Right lung (tissue), 2 donors: ENCODE measurements at regions not wholly inside any gene's neighbourhood (a gene's known extent, or its start where the extent isn't known, plus 50 kb on each side); places are given as distances from the start of the nearest gene placed in this dataset.
"Not testable (repeated sequence)": the region's sequence is repeated elsewhere in the genome, so short reads cannot be mapped to it uniquely, and the experiment has no call there.

ENCODE experiments used
- DNase-seq, 2 donors: peaks; one replicate each; pipeline ENCODE4 v3.0.0-alpha.2; 2013

DNA sequence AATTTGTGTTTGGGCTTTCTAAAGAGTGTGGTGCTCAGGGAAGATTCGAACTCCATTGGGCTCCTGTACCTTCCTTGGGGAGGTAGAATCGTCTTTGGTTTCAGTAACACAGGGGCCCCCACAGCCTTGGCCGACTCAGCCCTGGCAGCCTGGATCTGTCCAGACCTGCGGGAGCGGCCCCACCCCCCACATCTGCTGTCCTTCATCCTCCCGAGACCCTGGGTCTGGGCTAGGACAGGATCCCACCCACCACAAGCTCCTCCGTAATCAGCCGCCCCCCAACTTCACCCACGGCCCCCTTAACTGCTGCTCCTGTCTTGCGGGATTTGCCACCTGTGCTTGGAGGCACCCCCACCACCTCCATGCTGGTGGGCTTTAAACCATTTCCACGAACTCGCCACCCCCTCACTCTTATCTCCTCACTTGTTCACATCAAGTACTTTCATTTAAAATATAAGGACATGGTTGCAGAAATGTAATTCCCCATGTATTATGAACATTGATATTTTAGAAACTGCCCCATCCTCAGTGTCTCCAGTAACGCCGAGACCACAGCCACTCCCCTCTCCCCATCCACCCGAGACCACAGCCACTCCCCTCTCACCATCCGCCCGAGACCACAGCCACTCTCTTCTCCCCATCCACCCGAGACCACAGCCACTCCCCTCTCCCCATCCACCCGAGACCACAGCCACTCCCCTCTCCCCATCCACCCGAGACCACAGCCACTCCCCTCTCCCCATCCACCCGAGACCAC is 84.7 kb upstream of the SFSWAP start:
- not testable (repeated sequence) for DNase-seq

GRCh38 chr12:131627151-131628022 is 83.5 kb upstream of the SFSWAP start:
- not testable (repeated sequence) for DNase-seq

- no peak for DNase-seq
These were observed 82.7 kb upstream of the SFSWAP start for GRCh38 chr12:131628023-131628740.

DNA sequence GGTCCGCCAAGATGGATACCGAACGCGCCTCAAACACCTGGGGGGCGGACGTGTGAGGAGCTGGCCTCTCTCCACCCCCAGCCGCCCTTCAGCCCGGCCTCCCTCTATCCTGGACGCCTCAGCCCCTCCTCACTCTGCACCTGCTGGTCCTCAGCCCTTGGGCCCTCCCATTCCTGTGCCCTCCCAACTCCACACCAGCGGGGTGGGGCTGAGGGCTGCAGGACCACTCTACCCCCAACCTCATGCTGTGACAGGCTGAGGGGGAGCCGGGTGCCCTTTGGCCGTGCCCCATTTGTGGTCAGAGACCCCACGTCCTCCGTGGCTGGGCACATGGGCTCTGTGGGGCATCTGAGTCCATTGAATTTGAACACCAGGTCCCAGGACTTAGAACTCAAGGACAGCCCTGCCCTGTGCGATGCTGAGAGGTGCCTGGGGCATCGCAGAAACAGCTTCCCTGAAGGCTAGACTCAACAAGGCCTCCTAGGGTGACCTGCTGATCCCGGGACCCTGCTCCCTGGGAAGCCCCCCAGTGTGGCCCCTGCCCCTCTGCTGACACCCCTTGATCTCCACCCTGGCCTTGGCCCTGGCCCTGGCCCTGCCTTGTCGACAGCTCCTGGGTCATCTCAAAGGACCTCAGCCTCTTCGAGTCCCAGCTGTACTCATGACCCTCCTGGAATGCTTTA is 82.0 kb upstream of the SFSWAP start:
- no peak for DNase-seq

DNA sequence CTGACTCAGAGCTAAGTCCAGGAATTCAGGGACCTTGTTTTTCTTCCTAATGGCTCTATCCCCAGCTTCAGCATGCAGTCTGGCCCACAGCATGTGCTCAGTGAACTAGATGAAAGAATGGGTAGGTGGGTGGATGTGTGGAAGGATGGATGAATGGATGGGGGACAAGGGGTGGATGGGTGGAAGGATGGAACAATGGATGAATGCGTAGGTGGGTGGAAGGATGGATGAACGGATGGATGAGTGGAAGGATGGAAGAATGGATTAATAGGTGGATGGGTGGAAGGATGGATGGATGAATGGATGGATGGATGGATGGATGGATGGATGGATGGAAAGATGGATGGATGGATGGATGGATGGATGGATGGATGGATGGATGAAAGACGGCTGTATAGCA is 79.7 kb upstream of the SFSWAP start:
- DNase-seq, result no peak

DNA sequence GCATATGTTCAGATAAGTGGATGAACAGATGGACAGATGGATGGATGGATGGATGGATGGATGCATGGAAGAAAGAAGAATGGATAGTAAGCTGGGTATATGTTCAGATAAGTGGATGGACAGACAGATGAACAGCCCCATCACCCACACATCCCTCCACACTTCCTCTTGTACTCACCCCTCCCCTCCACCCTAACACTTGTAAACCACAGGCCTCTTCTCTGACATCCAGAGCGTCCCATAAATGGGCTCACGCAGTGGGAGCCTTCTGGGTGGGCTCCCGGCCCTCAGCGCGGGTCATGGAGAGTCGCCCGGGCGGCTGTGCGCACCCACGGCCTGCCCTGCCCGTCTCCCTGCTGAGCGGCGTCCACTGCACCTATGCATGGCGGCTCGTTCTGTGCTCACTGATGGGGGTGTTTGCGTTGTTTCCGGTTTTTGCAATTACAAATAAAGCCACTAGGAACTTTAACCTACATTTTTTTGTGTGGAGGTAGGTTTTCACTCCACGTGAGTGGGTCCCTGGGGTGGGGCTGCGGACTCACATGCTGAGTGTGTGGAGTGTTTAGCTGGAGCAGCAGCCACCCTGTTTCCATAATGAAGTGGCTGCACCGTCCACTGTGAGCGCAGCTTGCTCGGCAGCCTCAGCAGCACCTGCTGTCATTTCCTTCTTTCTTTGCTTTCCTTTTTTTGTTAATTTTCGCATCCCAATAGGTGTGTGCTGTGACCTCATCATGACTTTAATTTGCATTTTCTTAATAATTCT is 78.8 kb upstream of the SFSWAP start:
- DNase-seq, result not testable (repeated sequence)

GRCh38 chr12:131632652-131633023 is 78.3 kb upstream of the SFSWAP start:
- DNase-seq, result not testable (repeated sequence)

DNA sequence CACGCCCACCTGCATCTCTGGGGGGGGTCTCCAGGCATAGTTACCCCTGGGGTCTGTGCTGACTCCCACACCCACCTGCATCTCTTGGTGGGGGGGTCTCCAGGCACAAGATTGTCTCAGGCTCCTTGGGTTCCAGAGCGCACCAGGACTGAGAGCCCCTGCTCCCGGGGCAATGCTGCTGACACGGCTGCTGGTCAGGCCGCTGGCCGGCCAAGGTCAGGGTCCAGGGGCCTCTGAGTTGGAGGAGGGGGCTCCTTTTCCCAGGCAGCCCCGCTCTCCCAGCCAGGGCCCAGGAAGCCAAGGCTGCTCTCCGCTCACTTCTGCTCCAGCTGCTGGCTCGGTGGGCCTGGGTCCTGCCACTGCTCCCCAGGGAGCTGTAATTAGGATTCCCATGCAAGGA is 77.3 kb upstream of the SFSWAP start:
- DNase-seq, result not testable (repeated sequence)

- DNase-seq, result no peak
These were observed 76.9 kb upstream of the SFSWAP start for GRCh38 chr12:131634037-131634436.

- not testable (repeated sequence) for DNase-seq
These were observed 75.9 kb upstream of the SFSWAP start for GRCh38 chr12:131635012-131635411.

DNA sequence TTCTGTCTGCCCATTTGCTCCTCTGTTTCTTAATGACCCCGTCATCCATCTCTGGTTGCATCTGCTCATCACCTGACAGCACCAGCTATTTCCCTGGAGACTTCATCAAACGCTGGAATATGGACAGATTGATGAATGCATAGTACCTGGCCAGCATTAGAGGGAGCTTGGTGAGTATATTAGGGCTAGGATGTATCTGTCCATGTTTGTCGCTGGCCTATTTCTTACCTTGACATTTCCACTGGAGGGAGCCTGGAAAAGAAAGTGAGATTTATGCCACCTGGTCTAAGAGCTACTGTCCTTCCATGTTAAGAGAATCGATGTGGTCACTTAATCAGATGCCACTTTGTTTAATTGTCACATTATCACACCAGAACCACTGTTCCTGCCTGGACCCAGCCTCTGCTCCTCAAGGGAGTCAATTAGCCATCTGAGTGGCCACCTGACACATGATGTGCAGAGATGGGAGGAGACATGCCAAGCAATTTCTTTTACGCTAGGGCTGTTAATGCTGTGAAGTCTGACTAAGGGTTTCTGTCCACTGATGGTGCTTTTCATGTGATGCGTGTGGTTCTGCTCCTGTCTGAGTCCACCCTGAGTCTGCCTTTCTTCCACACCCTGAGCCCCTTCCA is 75.3 kb upstream of the SFSWAP start:
- no peak for DNase-seq

GRCh38 chr12:131636266-131636665 is 74.6 kb upstream of the SFSWAP start:
- no peak for DNase-seq

DNA sequence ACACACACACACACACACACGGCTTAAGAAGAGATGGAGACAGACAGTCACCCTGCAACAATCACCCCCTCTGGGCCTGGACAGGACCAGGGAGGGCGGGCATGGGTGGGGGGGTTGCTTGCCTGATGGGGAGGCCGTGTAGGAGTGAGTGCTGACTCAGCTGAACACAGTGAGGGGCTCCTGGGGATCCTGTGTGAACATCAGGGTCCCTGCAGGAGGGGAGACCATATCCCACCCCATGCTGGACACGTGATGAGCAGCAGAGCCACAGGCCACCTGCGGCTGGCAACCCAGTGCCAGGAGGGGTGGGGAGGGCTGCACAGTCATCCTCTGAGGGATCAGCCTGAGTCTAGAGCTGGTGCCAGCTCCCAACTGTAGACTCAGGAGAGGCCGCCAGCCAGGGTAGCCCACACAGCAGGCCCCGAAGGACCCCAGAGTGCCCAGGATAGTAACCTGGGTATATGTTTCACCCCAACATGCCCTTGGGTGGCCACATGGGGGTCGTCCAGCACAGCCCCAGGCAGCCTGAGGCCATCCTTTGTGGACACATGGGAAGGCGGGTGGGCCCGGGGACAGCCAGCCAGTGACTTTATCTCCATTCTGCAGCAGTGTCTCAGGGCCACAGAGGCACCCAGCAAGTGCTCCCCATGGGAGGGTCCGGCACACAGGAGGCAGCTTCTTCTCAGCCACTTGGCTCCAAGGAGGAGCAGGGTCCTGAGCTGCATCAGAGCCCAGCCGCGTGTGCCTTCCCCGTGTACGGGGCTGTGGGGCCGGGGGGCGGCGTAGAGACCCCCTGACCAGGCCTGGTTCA is 73.7 kb upstream of the SFSWAP start:
- DNase-seq, result no peak

DNA sequence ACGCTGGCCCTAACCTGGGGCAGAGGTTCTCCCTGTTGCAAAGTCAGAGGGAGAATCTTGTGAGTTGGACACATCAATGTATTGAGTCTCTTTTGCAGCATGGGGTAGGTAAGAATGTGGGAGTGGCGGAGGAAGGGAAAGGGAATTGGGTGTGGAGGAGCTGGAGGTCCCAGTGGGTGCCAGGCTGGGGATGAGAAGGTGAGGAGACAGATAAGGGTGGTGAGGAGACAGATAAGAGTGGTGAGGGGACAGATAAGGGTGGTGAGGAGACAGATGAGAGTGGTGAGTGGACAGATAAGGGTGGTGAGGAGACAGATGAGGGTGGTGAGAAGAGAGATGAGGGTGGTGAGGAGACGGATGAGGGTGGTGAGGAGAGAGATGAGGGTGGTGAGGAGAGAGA is 72.9 kb upstream of the SFSWAP start:
- DNase-seq, result no peak

- DNase-seq, result no peak
These were observed 71.5 kb upstream of the SFSWAP start for GRCh38 chr12:131639270-131639940.

DNA sequence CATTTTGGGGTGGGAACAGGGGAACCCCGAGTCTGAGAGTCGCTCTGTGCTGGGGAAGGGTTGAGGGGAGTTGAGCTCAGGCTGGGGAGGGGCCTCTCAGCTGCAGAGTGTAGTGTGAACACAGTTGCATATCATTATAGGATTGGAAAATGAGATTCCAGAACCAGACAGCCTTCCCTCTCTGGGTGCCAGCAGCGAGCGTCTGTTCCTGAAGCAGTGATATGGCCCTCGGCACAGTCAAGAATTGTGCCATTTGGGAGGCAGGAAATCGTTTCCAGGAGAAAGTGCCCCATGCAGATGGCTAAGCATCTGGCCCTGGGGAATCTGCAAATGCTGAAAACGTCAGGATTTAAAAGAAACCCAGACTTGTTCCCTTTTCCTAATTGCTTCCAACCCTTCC is 70.4 kb upstream of the SFSWAP start:
- DNase-seq, result no peak

DNA sequence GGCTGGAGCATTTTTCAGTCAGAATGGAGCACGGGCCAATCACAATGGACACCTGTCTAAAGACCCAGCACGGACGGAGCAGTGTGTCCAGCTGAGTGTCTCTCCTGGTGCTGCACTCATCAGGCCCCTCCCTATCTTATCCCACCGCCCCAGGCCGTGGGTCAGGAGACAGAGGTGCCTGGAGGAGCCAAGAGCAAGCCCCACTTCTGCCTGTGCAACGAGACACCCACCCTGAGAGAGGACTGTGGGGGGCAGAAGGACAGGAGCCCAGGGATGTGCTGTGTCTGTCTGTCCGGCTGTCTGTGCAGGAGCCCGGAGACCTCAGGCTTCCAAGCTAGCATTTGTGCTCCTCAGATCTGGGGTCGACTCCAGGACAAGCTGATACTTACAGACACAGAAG is 69.6 kb upstream of the SFSWAP start:
- DNase-seq, result no peak

DNA sequence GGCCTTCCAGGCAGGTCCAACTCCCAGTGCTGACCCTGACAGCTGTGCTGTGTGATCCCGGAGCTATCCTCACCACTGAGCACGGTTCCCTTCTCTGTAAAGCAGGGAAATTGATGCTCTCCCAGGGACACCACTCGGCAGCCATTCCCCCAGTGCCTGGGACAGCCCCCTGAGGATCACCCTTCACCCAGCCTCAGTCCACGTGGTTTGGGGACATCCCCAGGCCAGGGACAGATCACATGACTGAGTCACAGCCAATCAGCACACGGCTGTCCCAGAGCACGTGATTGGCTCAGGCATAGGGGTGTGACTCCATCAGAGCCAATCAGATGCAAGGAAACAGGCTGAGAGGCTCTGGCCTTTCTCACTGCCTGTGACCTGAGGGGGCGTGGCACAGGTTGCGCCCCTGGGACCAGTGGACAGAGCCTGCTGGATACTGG is 68.8 kb upstream of the SFSWAP start:
- no peak for DNase-seq

GRCh38 chr12:131642771-131643170 is 68.1 kb upstream of the SFSWAP start:
- DNase-seq, result no peak
